ENCODE measurements at regions not wholly inside any gene's neighbourhood (a gene's known extent, or its start where the extent isn't known, plus 50 kb on each side); places are given as distances from the start of the nearest gene placed in this dataset.

DNA sequence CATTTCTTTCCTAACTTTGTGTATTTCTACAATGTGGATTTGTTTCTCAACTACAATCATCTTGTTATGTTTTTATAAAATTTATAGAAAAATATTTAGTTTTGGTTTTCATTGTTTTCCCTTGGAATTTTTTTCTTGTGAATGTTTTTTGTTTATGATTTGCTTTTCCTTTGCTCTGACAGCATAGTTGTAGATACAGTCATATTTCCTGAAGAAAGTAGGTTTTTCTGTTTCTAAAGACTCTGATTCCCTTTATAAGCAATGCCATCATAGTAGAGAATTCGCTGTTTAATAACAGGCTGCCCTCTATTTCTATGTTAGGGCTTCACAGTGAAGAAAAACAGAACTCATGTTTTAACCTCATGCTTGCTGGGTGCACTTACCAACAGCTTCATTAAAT lies 482.3 kb downstream of the ZBBX start:
- TF ChIP-seq, protein P1, sequence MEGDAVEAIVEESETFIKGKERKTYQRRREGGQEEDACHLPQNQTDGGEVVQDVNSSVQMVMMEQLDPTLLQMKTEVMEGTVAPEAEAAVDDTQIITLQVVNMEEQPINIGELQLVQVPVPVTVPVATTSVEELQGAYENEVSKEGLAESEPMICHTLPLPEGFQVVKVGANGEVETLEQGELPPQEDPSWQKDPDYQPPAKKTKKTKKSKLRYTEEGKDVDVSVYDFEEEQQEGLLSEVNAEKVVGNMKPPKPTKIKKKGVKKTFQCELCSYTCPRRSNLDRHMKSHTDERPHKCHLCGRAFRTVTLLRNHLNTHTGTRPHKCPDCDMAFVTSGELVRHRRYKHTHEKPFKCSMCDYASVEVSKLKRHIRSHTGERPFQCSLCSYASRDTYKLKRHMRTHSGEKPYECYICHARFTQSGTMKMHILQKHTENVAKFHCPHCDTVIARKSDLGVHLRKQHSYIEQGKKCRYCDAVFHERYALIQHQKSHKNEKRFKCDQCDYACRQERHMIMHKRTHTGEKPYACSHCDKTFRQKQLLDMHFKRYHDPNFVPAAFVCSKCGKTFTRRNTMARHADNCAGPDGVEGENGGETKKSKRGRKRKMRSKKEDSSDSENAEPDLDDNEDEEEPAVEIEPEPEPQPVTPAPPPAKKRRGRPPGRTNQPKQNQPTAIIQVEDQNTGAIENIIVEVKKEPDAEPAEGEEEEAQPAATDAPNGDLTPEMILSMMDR (IDR thresholded peaks at IDR 0.05): no peak

DNA sequence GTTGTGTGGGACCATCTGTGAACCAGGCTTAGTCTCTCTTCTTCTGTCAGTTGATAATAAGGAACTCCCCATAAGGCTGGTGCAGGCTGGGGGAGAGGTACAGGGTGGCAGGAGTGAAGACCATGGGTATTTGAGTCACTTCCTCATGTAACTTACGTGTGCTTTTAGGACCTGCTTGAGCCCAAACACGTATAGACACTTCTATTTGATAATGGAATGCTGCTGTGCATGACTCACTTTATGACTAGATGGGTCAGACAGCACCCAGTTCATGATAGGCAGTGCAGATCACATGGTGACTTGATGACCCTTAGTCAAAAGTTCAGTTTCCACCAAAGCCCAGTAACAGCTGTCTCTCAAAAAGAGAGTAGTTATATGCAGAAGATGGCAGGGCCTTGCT lies 490.9 kb downstream of the ZBBX start:
- TF ChIP-seq, protein P1 (IDR thresholded peaks at IDR 0.05): no peak

DNA sequence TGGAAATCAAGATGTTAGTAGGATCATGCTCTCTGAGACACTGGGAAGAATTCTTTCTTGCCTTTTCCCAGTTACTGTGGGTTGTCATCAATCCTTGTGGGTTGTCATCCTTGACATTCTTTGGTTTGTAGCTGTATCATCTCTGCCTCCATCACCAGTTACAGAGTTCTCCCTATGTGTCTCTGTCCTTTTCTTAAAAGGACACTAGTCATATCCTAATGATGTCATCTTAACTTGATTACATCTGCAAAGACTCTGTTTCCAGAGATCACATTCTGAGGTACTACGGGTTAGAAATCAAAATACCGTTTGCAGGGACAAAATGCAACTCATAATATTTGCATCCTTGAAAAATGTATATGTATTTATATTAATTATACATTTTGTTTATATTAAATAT lies 500.4 kb downstream of the ZBBX start:
- TF ChIP-seq, protein P1 (IDR thresholded peaks at IDR 0.05): no peak

DNA sequence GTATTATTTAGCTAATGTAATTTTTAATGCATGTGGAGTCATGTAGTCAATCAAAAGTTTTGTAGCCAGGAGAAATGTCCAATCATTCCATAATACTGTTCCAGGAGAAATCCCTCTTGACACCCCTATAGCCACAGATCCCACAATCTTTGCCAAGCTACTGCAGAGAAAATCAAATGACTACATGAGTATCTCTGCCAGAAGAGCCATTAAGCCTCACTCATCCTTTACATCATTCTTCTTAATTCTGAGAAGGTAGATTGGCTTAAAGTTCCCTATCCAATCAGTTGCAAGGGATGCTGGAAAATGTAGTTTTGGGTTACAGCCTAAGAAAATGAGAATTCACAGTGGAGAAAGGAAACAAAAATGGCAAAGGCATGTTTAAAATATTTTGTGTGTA lies 502.1 kb downstream of the ZBBX start:
- TF ChIP-seq, protein P1 (IDR thresholded peaks at IDR 0.05): no peak

DNA sequence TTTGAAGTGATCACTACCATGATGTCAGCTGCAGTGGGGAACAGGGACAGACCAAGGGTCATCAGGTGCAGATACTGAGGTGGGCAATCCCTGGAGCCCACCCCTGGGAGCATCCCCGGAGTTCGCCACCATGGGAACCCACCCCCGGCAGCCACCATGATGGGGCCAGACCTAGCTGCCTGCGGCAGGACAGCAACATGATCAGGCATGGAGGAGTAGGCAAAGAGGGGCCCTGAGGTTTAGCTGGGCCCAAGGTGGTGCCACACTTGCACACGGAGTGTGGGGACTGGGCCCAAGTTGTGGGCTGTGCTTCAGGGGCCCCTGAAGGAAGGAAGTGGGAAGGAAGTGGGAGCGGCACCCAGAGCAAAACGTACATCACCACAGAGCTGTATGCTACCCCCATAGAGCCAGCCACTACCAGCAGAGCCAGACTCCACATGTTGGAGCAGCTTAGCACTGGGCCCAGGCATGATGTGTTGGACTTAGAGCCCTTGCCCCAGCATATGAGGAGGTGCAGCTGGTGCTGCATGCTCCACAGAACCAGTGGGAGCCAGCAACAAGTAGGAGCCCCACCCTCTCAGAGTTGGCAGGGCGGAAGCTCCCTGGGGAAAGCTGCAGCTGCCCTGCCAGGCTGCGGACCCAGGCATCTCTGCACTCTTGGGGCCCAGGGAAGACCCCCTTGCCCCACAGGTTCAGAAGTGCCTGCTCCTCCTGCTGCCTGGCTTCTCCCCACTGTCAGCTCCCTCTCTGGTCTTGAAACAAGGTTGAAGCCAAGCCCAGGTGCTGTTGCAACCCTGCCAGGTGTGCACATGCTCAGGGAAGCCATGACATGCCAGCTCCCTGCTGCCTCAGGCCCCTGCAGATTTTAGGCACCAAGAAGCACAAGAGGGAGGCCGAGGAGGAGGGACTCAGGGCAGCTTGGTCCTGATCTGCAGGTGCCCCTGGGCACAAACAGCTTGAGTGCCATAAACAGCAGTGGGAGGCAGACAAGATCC lies 515.3 kb downstream of the ZBBX start:
- TF ChIP-seq, protein P1 (IDR thresholded peaks at IDR 0.05): no peak

DNA sequence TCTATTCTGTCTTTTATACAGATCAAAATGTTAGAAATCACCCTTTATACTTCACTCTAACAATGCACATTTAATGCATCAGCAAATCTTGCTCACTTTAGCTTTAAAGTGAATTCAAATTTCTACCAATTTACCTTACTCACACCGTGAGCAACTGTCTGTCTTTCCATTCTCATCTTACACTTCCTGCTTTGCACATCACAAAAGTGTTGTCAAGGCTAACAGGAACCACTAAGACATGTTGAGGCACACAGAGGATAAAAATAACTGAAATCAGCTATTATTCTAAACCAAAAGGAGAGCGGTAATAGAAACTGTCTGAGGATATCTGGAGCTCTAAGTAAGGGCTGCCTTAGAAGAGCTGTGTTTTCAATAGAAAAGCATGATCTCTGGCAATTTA lies 519.9 kb downstream of the ZBBX start:
- TF ChIP-seq, protein P1 (IDR thresholded peaks at IDR 0.05): no peak

DNA sequence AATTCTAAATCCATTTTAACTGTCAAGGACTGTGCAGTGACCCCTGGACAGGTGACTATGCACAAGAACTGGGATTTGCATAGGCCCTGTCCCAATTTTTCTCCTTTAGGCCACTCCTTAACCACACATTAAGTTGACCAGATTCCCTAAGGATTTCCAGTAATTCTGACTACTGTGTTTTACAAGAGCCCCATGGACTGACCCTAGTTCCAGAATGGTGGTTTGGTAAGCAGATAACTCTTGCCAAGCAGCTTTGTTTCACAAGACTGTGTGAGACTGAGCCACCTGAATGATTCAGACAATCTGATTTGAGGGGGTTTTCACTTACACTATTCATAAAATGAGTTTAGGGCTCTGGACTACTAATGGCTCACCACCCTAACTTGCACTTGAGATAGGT lies 535.8 kb downstream of the ZBBX start:
- TF ChIP-seq, protein P1 (IDR thresholded peaks at IDR 0.05): no peak

All from LNCAP (cell line).